DMS79 (cell line): ENCODE measurements at regions not wholly inside any gene's neighbourhood (a gene's known extent, or its start where the extent isn't known, plus 50 kb on each side); places are given as distances from the start of the nearest gene placed in this dataset.

Experiments used
- DNase-seq: peaks from one replicate; lab custom pipeline; 2025; lab: John Stamatoyannopoulos, UW

DNA sequence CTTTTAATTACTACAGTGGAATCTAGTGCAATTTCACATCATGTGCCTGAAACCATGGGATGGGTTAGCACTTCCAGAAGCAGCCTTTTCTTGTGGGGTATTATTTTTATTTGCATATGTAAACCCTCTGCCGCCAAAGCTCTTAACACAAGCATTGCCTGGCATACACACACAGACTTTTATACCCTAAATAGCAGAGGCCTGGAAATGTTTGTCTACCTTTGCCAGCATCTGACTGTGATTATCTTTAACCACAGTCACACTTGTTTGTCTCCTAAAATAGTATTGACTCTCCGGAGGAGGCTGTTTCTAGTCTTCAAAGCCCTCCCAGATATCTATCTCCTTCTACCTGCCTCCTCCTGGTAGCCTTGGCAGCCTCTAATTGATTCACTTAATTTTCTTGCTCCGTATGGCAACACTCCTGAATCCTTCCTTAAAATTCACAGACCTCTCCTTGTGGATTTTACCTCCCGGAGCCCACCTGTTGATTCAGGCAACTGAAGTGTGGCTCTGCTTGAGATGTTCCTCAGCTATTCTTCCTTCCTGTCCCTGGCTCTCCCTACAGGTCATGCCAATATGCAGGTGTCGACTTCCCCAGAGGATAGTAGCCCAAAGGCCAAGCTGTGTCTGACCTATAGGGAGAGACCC is 127.1 kb upstream of the UMPS start:
- no peak for DNase-seq

DNA sequence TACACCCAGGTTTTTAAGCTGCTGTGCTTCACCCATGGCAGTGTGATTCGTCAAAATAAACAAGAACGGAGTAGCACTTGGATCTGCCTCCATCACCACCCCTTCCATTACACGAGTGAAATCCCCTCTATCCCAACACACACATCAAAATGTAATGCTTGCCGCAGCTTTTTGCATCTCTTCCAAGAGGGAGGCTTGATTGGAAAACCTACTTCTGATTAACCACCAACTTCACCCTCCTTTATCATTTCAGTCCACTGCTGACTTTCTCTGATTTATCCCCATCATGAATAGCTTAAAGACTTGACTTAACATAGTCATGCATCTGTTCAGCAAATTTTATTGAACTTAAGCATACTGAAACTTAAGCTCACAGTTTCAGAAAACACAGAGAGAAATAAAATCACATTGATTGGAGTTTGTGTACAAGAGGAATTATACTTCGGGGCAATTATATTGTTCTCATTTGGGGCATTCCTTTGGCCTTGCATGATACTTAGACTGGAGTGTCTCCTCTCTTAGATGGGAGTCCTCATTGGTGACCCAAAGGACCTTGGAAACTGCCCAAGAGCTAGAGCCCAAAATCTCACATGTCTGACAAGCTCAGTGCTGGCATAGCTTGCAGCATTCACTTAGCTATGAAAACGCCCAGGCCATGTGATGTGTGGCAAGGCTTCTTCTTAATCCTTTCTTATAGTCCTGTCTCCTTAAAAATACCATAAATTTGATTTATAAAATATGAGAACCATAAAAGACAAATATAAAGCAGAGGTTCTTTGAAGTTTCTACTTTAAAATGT is 124.3 kb upstream of the UMPS start:
- DNase-seq = no peak

DNA sequence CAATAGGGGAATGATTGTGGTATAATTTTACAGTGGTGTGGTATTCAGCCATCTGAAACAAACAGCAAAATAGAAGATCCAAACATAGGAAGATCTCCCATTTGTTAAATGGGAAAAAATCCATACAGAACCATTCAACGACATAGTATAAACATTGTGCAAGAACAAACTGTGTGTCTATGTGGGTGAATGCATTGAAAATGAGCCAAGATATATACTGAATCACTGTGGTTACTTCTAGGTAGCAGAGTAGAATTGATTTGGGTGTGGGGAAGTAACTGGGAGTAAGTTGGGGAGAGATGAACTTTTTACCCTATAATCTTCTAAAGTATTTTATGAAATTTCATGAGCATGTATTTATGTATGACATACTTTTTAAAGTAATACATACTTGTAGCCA is 123.1 kb upstream of the UMPS start:
- no peak for DNase-seq

DNA sequence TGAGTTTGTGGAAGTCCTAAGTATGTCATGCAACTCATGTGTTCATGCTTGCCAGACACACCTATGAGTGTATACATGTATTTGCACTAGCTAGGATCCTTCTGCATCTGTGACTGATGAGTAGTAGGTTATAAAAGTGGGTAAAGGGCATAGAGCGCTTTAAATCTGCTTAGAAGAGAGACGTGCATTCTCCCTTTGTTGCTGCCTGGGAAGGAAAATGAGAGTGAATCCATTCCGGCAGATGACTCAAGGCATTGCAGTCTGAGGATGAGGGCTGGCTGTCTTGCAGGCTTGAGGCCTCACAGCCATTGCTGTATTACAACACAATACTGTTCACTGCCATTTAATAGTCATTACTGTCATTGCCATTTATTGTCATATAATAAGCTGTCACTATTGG is 120.8 kb upstream of the UMPS start:
- DNase-seq = no peak

DNA sequence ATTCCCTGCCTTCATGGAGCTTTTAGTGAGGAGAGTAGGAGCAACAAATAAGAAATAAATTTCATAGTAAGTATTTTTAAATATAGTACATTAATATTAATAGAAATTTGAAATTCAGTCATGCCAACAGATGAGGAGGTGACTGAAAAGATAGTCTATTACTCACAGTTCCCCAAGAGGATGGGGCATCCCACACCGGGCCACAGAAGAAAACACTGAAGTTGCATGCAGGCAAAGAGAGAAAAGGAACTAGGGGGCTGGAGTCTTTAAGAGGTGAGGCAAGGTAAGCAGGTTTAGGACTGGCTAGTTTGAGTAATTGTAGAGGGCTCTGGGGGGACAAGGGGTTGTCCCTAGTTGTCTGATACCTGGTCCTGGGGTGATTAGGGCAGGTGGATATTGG is 120.1 kb upstream of the UMPS start:
- DNase-seq = no peak

DNA sequence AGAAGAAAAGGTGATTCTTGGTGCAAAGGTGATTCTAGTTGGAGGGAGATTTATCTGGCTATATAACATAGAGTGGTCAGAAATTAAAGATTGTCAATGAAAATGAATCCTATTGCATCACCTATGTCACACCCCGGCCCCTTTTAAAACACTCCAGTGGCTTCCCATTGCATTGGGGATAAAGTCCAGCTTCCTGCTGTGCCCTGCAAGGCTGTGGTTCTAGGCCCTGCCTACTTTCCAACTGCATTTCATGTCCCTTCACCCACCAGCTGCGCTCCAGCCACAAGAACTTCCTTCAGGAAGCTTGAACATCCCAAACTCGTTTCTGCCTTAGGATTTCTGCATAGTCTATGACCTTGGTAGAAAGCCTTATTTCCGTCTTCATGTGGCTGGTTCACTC is 118.7 kb upstream of the UMPS start:
- DNase-seq = no peak

DNA sequence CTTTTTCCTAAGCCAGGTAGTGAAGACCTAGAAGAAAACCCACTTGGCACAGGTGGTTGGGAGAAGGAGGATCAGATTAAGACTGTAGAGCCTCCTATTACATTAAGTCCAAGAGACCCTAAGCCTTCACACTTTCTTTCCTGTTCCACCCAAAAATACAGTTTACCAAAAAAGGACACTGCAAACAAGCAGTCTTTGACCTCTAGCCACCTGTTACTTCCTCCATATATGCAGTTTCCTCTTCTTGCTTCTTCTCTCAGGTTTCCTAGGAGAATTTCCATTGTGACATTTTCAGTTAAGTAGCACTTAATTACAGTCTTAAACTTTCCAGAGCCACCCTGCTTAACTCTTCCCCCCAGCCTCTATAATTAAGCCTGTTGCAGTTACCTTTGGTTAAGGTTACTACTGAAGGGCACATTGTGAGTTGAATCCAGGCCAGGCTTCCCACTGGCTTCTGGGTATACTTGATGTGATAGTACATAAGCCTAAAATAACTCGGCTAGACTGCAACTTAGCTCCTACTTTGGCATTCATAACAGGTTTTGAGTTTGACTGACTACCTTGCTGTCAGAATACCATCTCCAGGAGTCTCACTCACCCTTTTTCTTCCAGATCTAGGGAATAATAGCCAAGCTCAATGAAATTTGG is 114.2 kb upstream of the UMPS start:
- no peak for DNase-seq

DNA sequence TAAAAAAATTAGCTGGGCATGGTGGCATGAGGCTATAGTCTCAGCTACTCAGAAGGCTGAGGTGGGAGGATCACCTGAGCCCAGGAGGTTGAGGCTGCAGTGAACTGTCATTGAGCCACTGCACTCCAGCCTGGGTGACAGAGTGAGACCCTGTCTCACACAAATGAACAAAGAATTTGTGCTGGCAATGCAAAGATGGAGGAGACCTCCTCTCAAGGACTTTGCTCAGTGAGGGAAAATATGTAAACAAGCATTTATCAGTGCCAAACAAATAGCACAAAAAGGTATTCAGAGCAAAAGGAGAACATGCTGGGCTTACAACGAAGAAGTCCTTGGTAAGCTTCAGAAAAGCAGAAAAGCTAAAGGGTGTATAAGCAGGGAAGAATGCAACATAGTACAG is 113.1 kb upstream of the UMPS start:
- DNase-seq = no peak

DNA sequence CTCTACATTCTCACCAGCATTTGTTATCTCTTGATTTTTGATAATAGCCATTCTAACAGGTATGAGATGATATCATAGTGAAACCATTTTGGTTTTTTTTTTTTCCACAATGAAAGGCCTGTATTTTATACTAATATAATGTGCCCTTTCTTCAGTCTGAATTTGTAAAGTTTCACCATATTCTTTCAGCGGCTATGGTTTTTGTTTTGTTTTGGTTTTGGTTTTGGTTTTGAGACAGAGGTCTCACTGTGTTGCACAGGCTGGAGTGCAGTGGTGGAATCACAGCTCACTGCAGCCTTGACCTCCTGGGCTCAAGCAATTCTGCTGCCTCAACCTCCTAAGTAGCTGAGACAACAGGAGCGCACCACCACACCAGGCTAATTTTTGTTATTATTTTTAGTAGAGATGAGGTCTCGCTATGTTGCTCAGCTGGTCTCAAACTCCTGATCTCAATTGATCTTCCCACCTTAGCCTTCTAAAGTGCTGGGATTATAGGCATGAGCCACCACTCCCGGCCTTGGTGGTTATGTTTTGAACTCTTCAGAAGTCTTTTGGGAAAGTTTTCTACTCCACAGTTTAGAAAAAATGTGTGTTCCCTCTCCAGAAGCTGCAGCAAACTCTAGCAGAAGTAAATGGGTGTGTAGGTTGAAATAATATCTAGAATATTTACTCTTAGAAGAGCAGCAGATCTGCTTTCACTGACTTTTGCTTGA is 110.2 kb upstream of the UMPS start:
- no peak for DNase-seq

DNA sequence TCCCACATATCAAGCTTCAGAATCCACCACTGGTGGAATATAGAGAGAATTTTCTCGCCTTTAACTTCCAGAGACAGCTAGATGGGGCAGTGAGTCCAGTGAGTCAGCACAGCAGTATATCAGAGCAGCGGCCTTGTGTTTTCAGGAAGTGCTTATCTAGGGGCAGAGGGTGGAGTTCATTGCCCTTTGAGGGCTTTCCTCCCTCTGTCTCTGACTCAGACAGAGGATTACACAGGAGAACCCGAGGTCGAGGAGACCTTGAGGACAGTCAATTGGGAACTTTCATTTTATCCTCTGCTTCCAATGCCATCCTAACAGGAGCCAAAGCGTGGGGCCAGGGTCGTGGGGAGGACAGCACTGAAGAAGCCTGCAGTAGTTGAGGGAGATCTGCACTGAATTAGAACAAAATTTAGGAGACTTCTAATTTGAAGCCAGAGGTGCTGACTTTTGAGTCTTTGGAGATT is 109.6 kb upstream of the UMPS start:
- DNase-seq = no peak

DNA sequence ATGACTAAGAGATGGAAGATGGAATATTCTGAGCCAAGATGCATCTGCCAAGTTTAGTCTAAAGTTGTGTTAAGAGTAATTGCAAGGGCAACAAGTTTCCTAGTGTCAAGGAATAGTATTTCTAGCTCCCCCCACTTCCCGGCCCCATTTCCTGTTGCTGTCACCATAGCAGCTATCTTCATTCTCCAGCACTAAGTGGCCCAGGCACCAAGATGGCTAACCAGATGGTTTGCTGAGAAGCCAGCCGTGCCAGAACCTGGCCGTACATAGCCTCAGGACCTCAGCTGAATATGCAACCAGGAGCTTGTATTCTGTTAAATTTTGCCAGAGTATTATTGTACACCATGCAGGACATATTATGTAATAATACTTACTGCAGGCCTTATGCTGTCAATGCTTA is 108.8 kb upstream of the UMPS start:
- no peak for DNase-seq

DNA sequence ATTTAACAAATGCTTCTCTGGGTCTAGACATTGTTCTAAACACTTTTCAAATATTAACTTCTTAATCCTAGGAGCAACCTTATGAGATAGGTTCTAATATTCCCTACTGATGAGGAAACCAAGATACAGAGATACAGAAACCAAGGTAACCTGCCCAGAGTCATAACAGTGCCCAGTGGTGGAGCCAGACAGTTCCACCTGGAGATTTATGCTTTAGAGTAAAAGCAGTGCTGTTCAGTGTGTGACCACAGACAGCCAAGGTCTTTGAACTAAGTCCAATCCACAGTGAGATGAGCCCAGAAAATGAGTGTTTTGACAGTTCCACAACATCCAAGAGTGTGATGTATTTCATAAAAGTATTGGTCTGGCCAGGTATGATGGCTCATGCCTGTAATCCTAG is 105.2 kb upstream of the UMPS start:
- DNase-seq = no peak

DNA sequence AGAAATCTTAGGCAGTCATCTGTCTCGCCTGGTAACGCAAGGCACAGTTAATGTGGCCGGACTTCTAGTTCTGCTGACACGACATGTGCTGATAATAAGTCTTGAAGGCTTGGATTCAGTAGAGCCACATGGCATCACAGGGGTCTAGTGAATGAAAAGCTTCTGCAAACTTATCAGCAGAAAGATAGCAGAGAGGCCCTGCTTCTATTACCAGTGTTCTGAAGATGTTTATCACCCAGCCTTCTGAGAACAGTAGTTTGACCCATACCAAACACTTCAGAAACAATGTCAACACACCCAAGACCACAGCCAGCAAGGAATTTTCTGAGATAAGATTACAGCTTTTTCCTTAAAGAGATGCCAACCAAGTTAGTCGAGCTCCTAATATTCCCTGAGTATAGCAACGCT is 102.7 kb upstream of the UMPS start:
- no peak for DNase-seq

DNA sequence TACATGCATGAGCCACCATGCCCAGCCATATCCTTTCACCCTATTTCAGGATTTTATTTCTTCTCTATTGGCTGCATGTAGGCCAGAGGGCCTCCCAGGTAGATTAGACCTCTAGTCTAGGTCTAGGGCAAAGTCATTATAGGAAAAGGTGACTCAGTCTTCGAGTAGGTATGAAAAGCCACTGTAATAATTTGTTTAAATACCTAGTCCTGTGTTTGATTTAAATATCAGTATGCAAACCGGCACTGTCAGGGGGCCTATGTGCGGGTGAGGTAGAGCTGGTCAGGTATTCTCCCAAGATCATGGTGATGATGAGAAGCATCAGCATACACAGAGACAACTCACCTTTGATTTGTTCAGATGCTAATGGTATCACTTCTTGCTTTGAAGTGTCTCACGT is 101.4 kb upstream of the UMPS start:
- no peak for DNase-seq

DNA sequence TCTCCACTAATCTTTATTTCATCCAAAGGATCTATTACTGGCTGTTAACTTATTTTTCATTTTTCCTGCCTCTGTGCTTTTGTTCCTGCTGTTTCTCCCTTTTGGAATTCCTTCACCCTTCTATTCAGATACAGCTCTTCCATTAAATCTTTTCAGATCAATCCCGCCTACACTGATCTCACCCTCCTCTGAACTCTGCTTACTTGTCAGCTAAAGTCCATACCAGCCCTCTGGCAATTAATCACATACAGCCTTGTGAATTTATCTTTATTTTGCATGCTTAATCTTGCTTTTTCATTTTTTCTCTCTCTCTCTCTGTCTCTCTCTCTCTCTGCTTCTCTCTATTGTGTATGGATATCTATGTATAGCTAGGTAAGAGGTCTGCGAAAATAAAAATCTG is 100.8 kb upstream of the UMPS start:
- DNase-seq = no peak

DNA sequence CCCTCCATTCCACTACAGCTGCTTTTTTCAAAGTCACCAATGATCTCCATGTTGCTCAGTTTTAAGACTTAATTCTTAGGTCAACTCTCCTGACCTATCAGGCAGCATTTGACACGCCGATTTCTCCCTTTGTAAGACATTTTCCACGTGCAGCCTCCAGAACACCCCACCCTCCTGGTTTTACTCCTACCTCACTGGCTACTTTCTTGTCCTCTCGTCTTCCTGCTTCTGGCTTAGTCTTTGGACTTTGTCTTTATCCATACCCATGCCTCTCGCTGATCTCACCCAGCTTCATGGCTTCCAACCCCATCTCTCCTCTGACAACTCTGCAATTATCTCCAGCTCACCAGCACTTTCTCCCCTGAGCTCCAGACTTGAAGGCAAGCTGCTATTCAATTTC is 99.3 kb upstream of the UMPS start:
- no peak for DNase-seq

DNA sequence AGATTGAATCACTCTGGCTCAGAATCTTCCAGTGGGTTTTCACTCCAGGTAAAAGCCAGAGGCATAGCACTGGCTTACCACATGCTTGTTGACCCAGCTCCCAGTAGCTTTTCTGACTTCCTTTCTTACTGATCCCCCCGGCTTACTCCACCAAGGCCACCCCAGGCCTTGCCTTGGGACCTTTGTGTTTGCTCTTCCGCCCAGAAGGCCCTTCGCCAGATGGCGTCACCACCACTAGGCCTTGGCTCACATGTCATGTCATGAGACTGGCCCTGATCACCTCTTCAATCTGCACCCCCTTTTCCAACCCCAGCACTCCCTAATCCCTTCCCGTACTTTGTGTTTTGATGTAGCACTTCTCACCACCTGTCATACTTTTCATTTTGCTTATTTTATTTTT is 98.5 kb upstream of the UMPS start:
- no peak for DNase-seq

DNA sequence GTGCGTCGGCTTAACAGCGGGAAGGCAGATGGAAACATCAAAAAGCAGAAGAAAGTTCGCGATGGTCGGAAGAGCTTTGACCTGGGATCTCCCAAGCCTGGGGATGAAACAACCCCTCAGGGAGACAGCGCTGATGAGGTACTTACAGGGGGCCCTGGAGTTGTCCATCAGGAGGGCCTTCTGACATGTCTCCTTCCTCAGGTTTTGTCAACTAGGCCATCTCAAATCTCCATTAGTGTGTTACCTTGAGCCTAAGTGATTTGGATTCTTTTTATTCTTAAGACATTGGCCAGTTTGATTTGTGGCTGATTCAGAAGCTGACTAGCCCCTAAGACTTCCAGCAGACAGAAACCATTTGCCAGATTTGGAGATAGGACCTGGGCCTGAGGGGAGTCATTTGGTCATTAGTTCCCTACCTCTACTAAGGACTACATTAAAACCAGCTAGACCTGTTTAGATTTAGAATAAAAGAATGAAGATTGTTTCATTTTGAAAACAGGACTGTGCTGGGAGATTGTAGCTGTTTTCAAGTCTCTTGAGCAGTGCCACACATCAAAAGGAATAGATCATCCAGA is 97.6 kb upstream of the UMPS start:
- no peak for DNase-seq

DNA sequence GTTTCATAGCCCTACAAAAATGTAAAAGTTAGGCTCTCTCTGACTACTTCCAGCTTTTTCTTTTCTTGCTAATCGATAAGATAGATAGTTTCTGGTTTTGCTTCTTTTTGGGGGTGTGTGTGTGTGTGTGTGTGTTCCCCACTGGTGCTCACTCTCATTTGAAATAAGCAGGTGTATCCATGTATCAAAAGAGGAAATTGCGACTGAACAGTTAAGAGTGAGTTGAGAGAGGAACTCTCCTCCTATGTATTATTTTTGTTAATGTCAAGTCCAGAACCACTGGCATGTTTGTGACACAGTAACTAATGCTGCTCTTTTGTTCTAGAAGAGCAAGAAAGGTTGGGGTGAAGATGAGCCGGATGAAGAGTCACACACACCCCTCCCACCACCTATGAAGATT is 96.7 kb upstream of the UMPS start:
- DNase-seq = no peak

DNA sequence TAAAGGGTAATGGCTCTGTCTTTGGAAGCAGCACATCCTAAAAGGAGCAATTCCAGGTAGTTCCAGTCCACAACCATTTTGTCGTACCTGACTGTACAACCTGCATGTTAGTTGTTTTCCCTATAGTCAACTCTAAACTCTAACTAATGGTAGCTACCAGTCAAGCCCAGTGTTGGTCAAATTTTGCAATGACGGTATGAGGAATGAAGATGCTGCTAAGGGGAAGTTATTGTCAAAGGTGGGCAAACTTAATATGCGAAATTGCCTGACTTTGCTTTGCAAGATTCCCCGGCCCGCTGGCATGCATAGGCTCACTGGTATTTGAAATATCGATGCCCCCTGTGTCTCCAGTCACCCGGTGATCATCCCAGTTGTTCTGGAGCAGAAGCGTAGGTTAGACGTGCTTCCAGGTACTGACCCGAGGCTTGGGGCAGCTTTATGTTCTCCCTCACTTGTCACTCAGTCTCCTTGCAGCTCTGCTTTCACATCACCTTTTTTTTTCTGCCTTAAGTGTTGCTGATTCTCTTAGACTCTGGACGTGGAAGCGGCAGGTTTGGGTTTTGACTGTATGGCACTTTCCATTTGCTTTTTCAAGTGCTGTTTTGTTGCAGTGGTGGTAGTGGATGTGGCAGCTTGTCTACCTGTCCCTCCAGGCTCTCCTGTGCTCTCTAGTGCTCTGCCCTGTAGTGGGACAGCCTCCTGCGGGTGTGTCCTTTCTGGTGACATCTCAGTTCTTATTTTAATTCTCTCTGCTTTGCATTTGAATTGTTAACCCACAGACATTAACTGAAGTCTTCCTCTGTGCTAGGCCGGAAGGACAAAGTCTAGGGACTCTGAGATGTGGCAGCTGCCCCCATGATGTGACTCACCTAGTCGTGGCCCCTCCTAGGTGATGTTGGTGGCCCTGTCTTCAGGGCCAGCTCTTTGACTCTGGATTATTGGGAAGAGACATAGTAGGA is 95.8 kb upstream of the UMPS start:
- DNase-seq = no peak

DNA sequence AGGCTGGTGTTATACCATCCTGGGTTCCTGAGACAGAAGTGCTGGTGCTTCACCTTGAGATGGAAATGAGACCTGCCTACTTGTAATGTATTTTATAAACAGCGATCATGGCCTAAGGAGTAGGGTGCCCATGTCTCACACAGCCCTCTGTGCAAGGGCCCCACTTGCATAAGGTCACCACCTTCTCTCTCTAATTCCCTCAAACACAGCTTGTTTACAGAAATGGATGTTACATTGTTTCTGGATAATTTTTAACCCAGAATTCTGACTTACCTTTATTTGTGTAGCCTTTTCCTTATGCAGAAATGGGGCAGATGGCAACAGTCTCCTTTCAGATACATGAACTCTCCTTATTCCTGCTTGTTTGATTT is 95.1 kb upstream of the UMPS start:
- DNase-seq = no peak
